ENCODE measurements at regions not wholly inside any gene's neighbourhood (a gene's known extent, or its start where the extent isn't known, plus 50 kb on each side); places are given as distances from the start of the nearest gene placed in this dataset.

- TF ChIP-seq CTCF (IDR thresholded peaks at IDR 0.05) (no peak), POLR2A (IDR thresholded peaks at IDR 0.05) (no peak)
- Histone ChIP-seq H3K36me3 (no peaks in the 10 kb centered on the region), H3K27ac (no peak overlapping the region), H3K9me3 (peaks cover 0 to 8% (median 0%) of the 10 kb centered on the region in 12 donors), H3K4me3 (no peak overlapping the region), H3K27me3 (no peaks in the 10 kb centered on the region), H3K4me1 (no peaks in the 10 kb centered on the region)
- 51 to 65% (median 63%) methylated on average over 3 of the region's 3 CpGs for WGBS, 4 donors
- no peak for DNase-seq
- ATAC-seq, result no peak
- intact Hi-C loops (cut with DNase I), result no loop called here
Observed at GRCh38 chr2:200052627-200053026, 97.2 kb downstream of the MAIP1 start.

DNA sequence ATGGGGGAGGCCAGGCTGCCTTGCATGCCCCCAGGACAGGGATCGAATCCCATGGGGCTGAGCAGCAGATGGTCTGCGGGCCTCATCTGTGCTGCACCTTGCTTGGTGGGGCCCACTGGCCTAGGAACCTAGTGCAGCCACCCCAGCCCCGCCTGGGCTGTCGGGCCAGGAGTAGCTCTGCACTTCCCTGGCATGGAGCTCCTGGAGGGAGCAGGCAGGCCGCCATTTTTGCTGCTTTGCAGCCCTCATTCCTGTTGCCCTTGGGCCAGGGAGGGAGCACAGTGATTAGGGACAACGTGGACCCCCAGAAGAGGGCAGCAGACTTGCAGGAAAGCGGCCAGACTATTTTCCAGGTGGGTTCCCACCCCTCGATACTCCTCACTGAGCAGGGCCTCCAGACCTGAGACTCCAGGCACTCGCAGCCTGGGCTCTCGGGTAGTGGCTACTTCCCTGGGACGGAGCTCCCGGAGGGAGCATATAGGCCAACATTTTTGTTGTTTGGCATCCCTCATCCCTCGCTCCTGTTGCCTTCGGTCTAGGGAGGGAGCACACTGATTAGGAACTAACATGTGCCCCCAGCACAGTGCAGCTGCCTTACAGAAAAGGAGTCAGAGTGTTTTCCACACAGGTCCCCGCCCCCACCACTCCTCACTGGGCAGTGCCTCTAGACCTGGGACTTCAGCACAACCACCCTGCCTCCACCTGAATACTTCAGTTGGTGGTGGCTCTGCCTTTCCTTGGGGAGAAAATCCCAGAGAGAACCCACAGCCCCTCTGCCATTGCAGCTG, 99.5 kb downstream of the MAIP1 start:
- no peaks in the 10 kb centered on the region for H3K36me3 ChIP-seq
- WGBS, 4 donors, result 81 to 85% (median 84%) methylated on average over 9 to 15 of the region's 15 CpGs
- ATAC-seq, result peak in 1 of 4 donors; percentile 31
- DNase-seq, result no peak
- no peaks in the 10 kb centered on the region for H3K4me1 ChIP-seq
- no peak for TF ChIP-seq CTCF (IDR thresholded peaks at IDR 0.05)
- TF ChIP-seq POLR2A (IDR thresholded peaks at IDR 0.05), result no peak
- H3K4me3 ChIP-seq, result no peak overlapping the region
- H3K27ac ChIP-seq, result no peak overlapping the region
- peaks cover 0 to 11% (median 0%) of the 10 kb centered on the region in 12 donors for H3K9me3 ChIP-seq
- no peaks in the 10 kb centered on the region for H3K27me3 ChIP-seq
- intact Hi-C loops (cut with DNase I), result no loop called here

DNA sequence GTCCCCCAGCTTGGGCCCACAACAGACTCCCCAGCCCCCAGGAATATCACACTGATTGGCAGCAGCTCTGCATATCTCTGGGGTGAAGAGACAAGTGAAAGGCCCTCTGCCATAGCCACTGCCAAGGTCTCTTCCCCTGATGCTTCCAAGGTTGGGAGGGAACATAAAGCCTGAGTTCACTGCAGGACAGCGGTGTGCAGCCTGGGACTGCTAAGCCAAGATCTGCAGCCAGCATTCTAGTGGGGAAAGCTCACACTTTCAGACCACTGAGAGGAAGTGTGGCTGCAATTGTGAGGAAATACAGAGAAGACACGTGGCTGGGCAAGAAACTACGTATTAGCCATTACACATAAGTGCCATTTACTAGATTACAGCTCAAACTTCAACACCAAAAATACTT, 100.7 kb downstream of the MAIP1 start:
- no peak for DNase-seq
- H3K27ac ChIP-seq, result no peak overlapping the region
- H3K9me3 ChIP-seq, result peaks cover 0 to 11% (median 0%) of the 10 kb centered on the region in 12 donors
- no peaks in the 10 kb centered on the region for H3K27me3 ChIP-seq
- WGBS, 4 donors, result 41 to 63% (median 55%) methylated on average over 3 of the region's 3 CpGs
- no peak for ATAC-seq
- H3K4me3 ChIP-seq, result no peak overlapping the region
- TF ChIP-seq CTCF (IDR thresholded peaks at IDR 0.05) (no peak), POLR2A (IDR thresholded peaks at IDR 0.05) (no peak)
- no peaks in the 10 kb centered on the region for H3K36me3 ChIP-seq
- H3K4me1 ChIP-seq, result no peaks in the 10 kb centered on the region
- intact Hi-C loops (cut with DNase I), result no loop called here

DNA sequence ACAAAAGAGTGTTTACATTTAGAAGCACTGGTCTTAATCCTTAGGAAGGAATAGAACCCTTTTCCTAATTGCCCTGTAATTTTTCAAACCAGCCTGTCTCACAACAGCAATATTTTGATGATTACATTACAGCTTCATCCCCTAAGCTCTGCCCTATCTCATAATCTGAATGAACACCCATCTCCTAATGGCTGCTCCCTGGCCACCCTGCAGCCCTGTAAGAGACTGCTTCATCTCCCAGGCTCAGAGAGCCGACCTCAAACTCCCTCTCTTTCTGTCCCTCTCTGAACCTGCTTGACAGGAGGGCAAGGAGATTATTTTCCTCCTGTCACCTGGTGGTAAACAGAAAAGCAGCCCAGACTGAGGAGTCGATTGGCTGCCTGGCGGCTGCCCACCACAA, 107.8 kb downstream of the MAIP1 start:
- no peak for ATAC-seq
- H3K4me1 ChIP-seq, result no peaks in the 10 kb centered on the region
- no peaks in the 10 kb centered on the region for H3K36me3 ChIP-seq
- no peak for TF ChIP-seq CTCF (IDR thresholded peaks at IDR 0.05)
- H3K9me3 ChIP-seq, result peaks cover 0 to 4% (median 0%) of the 10 kb centered on the region in 12 donors
- no peak overlapping the region for H3K27ac ChIP-seq
- H3K27me3 ChIP-seq, result no peaks in the 10 kb centered on the region
- H3K4me3 ChIP-seq, result no peak overlapping the region
- DNase-seq, result no peak
- intact Hi-C loops (cut with DNase I), result no loop called here
- WGBS, 4 donors, result 62 to 72% (median 67%) methylated on average over 3 of the region's 3 CpGs
